Activated CD4-positive, alpha-beta T cell treated with anti-CD3 and anti-CD28 coated beads for 4 hours (primary cell): ENCODE measurements at regions not wholly inside any gene's neighbourhood (a gene's known extent, or its start where the extent isn't known, plus 50 kb on each side); places are given as distances from the start of the nearest gene placed in this dataset.

ENCODE experiments used
- DNase-seq, 2 donors: peaks; one replicate each; pipeline ENCODE4 v3.0.0-alpha.2; 2020

GRCh38 chr4:38606587-38606905 lies 57.5 kb upstream of the KLF3 start:
- no peak for DNase-seq

- DNase-seq: no peak
Observed at GRCh38 chr4:38609614-38610013, 54.4 kb upstream of the KLF3 start.

GRCh38 chr4:38610521-38610920 lies 53.5 kb upstream of the KLF3 start:
- no peak for DNase-seq

- DNase-seq: no peak
Observed at GRCh38 chr4:38610966-38611431, 53.0 kb upstream of the KLF3 start.

GRCh38 chr4:38611676-38612075 lies 52.3 kb upstream of the KLF3 start:
- DNase-seq: no peak

- DNase-seq: no peak
Observed at GRCh38 chr4:38612646-38613414, 51.2 kb upstream of the KLF3 start.
